COLO829 (cell line): ENCODE measurements at regions not wholly inside any gene's neighbourhood (a gene's known extent, or its start where the extent isn't known, plus 50 kb on each side); places are given as distances from the start of the nearest gene placed in this dataset.
"Not testable (repeated sequence)": the region's sequence is repeated elsewhere in the genome, so short reads cannot be mapped to it uniquely, and the experiment has no call there.

Source experiments
- DNase-seq: peaks from one replicate; pipeline ENCODE4 v3.0.0; 2012; ENCODE audit warnings: low spot score

DNA sequence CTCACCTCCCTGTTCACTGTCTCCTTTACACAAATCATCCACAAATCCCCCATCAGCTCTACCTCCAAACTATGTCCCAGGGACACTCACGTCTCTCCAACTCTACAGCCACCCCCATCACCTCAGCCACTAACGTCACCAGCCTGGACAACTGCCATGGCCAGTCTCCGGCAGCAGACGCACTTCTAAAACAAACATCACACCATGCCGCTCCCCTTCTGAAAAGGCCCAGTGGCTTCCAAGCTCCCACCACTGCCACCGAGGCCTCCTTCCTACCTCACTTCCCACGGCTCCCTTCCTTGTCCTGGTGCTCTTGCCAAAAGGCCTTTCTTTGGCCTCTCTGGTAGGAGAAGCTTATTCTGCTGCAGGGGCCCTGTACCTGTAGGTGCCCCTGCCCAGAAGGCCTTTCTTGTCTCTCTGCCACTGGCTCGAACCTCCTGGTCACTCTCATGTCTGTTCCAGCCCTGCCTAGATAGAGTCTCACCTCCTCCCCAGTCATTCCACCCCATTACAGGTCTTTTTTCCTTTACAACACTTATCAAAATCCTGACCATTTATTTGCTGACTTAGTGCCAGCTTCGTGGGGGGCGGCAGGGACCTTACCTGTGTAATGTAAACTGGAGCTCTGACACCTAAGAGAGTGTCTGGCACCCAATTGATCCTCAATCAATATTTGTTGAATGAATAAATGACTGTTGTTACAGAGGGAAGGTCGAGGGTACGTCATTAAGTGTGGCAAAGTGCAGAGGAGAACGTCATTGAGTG, 304.2 kb downstream of the GOLGA6L6 start:
- not testable (repeated sequence) for DNase-seq

DNA sequence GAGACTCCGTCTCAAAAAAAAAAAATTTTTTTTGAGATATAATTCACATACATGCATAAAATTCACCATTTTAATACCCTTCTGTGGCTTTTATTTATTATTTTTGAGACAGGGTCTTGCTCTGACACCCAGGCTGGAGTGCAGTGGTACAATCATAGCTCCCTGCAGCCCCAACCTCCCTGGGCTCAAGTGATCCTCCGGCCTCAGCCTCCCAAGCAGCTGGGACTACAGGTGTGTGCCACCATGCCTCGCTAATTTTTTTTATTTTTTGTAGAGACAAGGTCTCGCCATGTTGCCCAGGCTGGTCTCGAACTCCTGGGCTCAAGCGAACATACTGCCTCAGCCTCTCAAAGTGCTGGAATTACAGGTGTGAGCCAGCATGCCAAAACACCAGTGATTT, 305.9 kb downstream of the GOLGA6L6 start:
- DNase-seq, result not testable (repeated sequence)

DNA sequence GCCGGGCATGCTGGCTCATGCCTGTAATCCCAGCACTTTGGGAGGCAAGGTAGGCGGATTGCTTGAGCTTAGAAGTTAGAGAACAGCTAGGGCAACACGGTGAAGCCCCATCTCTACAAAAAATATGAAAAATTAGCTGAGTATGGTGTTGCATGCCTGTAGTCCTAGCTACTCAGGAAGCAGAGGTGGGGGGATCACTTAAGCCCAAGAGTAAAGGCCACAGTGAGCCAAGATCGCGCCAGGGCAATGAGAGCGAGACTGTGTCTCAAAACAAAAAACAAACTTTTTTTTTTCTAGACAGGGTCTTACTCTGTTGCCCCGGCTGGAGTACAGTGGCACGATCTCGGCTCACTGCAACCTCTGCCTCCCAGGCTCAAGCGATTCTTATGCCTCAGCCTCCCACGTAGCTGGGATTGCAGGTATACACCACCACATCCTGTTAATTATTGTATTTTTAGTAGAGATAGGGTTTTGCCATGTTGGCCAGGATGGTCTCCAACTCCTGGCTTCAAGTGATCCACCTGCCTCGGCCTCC, 307.5 kb downstream of the GOLGA6L6 start:
- not testable (repeated sequence) for DNase-seq

- not testable (repeated sequence) for DNase-seq
Measured at GRCh38 chr15:20232457-20232856, 309.1 kb downstream of the GOLGA6L6 start.

- not testable (repeated sequence) for DNase-seq
Measured at GRCh38 chr15:20230656-20231055, 310.9 kb downstream of the GOLGA6L6 start.

DNA sequence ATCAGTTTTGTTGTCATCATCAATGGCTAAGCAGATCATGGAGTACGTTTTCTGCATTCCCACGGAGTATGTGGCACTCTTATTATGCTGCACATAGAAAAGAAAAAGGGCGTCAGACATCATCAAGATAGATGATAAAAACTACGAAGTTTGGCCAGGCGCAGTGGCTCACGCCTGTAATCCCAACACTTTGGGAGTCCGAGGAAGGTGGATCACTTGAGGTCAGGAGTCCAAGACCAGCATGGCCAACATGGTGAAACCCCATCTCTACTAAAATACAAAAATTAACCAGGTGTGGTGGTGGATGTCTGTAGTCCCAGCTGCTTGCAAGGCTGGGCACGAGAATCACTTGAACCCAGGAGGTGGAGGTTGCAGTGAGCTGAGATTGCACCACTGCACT, 312.8 kb downstream of the GOLGA6L6 start:
- DNase-seq, result not testable (repeated sequence)

DNA sequence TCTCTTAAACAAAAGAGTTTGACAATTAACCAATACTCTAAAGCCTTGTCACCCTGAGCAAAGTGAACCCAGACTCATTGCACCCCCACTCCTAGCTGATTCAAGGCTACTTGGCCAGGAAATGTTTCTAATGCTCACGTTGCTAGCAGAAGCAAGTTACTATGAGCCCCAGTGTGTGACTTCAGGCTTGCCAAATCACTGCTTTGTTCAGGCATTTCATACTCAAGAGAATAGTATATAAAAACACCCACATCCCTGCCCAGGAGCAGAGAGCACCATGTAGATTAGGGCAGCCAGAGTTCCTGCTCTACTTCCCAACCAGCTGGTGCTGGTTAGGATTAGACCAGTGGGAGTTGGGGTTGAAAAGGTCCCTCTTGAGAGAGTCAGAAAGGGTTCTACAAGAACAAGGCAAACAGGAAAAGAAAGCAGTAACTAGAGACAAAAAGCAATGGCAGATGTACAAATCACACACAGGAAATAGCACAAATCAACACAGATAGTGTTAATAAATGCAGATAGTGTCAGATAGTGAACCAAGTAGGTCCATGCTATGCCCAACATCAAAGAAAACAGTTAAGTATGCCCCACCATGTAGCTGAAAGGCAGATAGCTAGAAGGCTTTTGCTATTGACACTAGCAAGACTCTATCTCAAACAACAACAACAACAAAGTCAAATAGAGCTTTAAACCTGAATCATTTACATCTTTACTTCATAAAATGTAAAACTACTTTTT, 314.3 kb downstream of the GOLGA6L6 start:
- DNase-seq, result not testable (repeated sequence)

DNA sequence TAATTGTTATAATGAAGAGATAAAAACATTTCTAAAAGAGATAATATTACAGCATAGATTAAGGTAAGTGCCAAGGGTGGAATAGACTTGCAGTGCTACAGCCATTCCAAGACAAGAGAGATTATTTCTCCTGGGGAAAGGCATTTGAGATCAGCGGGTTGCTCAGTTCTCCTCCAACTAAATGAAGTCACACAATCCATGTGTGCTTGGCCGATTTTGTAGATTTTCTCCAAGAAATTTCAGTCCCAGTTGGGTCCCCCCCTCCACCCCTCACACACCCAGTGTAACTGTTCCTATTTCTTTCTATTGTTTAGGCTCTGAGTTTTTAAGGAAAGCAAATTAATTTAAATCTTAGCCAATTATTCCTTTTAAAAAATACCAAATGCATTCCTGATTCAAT, 315.1 kb downstream of the GOLGA6L6 start:
- DNase-seq, result not testable (repeated sequence)

DNA sequence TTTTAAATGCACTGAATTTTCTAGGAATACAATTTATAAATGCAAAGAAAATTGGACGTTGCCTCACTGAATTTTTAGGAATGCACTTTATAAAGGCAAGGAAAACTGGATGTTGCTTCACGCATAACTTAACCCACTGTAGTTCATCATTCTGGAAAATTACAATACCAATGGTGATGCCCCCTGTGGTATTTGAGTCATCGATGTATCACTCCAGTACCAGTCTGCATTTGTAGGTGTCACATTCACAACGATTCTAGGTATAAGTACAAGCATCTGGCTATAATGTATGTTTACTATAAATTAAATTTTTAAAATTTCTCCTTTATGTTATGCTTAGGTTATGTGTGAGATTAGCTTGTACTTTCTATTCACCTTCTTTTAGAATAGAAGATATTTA, 320.5 kb downstream of the GOLGA6L6 start:
- DNase-seq, result not testable (repeated sequence)

GRCh38 chr15:20219171-20219570, 322.4 kb downstream of the GOLGA6L6 start:
- DNase-seq, result not testable (repeated sequence)

GRCh38 chr15:20215700-20216099, 325.9 kb downstream of the GOLGA6L6 start:
- DNase-seq, result not testable (repeated sequence)

DNA sequence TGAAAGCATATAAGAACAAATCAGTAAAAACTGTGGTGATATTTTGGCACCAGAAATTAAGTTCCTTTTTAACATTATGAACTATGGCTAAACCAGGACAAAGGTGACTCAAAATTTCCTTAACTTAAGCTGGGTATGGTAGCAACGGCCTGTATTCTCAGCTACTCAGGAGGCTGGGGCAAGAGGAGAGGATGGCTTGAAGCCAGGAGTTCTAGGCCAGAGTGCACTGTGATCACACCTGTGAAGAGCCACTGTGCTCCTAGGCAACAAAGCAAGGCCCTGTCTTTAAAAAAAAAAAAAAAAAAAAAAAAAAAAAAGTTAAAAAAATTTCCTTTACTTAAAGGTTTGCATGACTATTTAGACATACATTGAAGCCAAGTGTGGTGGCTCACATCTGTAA, 327.5 kb downstream of the GOLGA6L6 start:
- DNase-seq, result not testable (repeated sequence)

- DNase-seq, result not testable (repeated sequence)
Measured at GRCh38 chr15:20211508-20211907, 330.1 kb downstream of the GOLGA6L6 start.

DNA sequence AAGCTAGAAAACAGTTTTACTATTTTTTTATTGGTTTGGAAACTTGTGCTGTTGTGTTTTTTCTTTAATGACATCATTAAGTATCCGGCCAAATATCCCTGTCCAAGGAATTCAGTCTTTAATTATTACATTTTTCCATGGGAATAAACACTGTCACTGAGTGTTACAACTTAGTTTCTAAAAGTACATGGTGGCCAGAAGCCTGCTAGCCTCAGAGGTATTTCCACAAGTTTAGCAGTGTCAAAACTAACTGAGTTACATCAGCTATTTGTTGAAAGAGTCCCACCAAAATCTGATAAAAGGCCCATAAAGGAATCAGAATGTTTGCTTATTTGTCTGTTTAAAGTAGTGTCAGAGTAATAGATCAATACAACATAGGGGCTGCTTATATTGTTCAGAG, 331.6 kb downstream of the GOLGA6L6 start:
- not testable (repeated sequence) for DNase-seq

DNA sequence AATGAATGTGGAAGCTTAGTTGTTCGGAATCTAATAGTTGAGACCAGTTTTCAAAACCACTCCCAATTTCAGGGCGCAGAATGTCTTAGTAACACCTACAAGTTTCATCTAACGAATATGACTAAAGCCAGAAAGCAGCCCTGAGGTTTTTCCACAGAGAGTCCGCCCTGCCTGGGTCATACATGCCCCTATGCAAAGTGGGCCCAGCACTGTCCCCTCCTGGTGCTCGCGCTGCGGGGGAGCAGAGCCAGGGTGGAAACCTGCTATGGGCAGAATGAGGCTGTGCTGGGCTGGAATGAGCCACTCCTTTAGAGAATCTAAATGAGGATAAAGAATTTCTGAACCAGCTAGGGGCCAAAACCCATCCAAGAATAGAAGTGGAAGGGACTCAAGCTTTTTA, 334.0 kb downstream of the GOLGA6L6 start:
- not testable (repeated sequence) for DNase-seq

GRCh38 chr15:20207198-20207597, 334.4 kb downstream of the GOLGA6L6 start:
- DNase-seq, result not testable (repeated sequence)

- DNase-seq, result not testable (repeated sequence)
Measured at GRCh38 chr15:20204177-20204866, 337.3 kb downstream of the GOLGA6L6 start.

GRCh38 chr15:20203649-20204150, 337.9 kb downstream of the GOLGA6L6 start:
- DNase-seq, result not testable (repeated sequence)

GRCh38 chr15:20194591-20195198, 346.9 kb downstream of the GOLGA6L6 start:
- DNase-seq, result not testable (repeated sequence)

DNA sequence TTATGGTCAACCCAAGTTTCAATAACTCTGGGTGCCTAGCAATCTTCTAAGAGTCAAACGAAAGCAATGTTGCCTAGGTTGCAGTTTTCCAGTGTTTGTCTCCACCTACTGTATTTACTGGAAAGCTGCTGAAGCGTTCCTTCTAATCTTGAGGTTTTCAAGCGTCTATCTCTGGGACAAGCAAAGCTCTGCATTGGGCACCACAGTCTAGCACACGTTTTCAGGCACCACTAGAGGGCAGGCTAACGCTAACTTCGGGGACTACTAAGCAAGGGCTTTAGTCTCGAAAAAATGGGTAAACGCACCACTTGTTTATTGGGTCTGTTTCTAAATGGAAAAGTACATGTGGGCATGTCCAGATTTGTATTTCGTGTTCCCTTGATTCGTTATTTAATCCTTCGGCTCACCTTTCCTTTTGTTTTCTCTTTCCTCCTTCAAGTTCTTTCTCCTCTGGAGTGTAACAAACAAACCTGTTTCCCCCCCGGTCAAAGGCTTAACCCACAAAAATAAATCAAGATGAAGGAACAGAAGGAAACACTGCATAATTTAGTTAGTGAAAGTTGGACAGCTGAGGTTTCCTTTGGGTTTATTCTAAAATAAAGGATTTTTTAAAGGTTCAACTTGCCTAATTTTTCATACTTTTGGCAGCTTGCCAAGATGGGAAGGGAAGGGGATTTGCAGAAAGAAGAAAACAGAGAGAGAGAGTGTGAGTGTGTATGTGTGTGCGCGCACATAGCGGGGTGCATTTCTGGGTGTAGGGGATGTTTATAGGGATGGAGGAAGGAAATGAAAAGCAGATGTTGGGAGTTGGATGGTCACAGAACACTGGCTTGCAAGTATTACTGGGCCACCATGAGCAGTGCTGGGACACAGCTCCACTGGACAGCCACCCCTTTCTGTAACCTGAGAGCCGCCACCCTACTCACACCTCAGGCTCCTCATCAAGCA, 348.3 kb downstream of the GOLGA6L6 start:
- not testable (repeated sequence) for DNase-seq
